ENCODE measurements at regions not wholly inside any gene's neighbourhood (a gene's known extent, or its start where the extent isn't known, plus 50 kb on each side); places are given as distances from the start of the nearest gene placed in this dataset.
"Not testable (repeated sequence)": the region's sequence is repeated elsewhere in the genome, so short reads cannot be mapped to it uniquely, and the experiment has no call there.

- DNase-seq (ENCODE audit: low spot score) (no peak), FAIRE-seq (no peak)
These were observed 52.7 kb upstream of the SERBP1 start for GRCh38 chr1:67482733-67483482.

- DNase-seq (ENCODE audit: low spot score) (no peak), FAIRE-seq (no peak)
These were observed 54.3 kb upstream of the SERBP1 start for GRCh38 chr1:67484492-67484891.

GRCh38 chr1:67485046-67485811 is 55.0 kb upstream of the SERBP1 start:
- DNase-seq (ENCODE audit: low spot score) (no peak), FAIRE-seq (no peak)

- FAIRE-seq = no peak
- DNase-seq (ENCODE audit: low spot score) = no peak
These were observed 59.4 kb upstream of the SERBP1 start for GRCh38 chr1:67489643-67490042.

GRCh38 chr1:67491280-67491679 is 61.1 kb upstream of the SERBP1 start:
- FAIRE-seq = no peak

GRCh38 chr1:67493148-67493547 is 62.9 kb upstream of the SERBP1 start:
- no peak for FAIRE-seq
- no peak for DNase-seq (ENCODE audit: low spot score)

More at GRCh38 chr1:67491280-67491679, 61.1 kb upstream of the SERBP1 start:
- DNase-seq (ENCODE audit: low spot score) = no peak

- no peak for FAIRE-seq
- no peak for DNase-seq (ENCODE audit: low spot score)
These were observed 65.1 kb upstream of the SERBP1 start for GRCh38 chr1:67495327-67495726.

GRCh38 chr1:67496329-67496728 is 66.1 kb upstream of the SERBP1 start:
- FAIRE-seq = no peak
- no peak for DNase-seq (ENCODE audit: low spot score)

GRCh38 chr1:67500413-67500959 is 70.3 kb upstream of the SERBP1 start:
- peak; percentile 58 for FAIRE-seq
- DNase-seq (ENCODE audit: low spot score) = peak; percentile 74

GRCh38 chr1:67503974-67504373 is 73.8 kb upstream of the SERBP1 start:
- DNase-seq (ENCODE audit: low spot score) (no peak), FAIRE-seq (no peak)

GRCh38 chr1:67513392-67514294 is 83.4 kb upstream of the SERBP1 start:
- DNase-seq (ENCODE audit: low spot score); FAIRE-seq: not testable (repeated sequence)

GRCh38 chr1:67514300-67514699 is 84.1 kb upstream of the SERBP1 start:
- DNase-seq (ENCODE audit: low spot score) = no peak
- no peak for FAIRE-seq

- FAIRE-seq = no peak
- no peak for DNase-seq (ENCODE audit: low spot score)
These were observed 84.6 kb upstream of the SERBP1 start for GRCh38 chr1:67514786-67515185.

GRCh38 chr1:67515324-67516080 is 85.3 kb upstream of the SERBP1 start:
- DNase-seq (ENCODE audit: low spot score) (no peak), FAIRE-seq (no peak)

- no peak for DNase-seq (ENCODE audit: low spot score)
- FAIRE-seq = no peak
These were observed 86.8 kb upstream of the SERBP1 start for GRCh38 chr1:67517046-67517445.

GRCh38 chr1:67522001-67522441 is 91.8 kb upstream of the SERBP1 start:
- no peak for FAIRE-seq
- no peak for DNase-seq (ENCODE audit: low spot score)

GRCh38 chr1:67522793-67523192 is 92.6 kb upstream of the SERBP1 start:
- FAIRE-seq = no peak
- no peak for DNase-seq (ENCODE audit: low spot score)

- FAIRE-seq (no peak), DNase-seq (ENCODE audit: low spot score) (peak; percentile 26)
These were observed 94.2 kb upstream of the SERBP1 start for GRCh38 chr1:67524143-67525052.

GRCh38 chr1:67525053-67525760 is 95.0 kb upstream of the SERBP1 start:
- FAIRE-seq (no peak), DNase-seq (ENCODE audit: low spot score) (no peak)

Data from RCC 7860 (cell line).